NCI-H2081 (cell line): ENCODE measurements at regions not wholly inside any gene's neighbourhood (a gene's known extent, or its start where the extent isn't known, plus 50 kb on each side); places are given as distances from the start of the nearest gene placed in this dataset.

Experiments
- DNase-seq, 2 experiments: peaks; one replicate each; lab custom pipeline; 2025; lab: John Stamatoyannopoulos, UW

- no peak for DNase-seq
These were observed 365.2 kb downstream of the GADD45G start for GRCh38 chr9:89969881-89970639.

DNA sequence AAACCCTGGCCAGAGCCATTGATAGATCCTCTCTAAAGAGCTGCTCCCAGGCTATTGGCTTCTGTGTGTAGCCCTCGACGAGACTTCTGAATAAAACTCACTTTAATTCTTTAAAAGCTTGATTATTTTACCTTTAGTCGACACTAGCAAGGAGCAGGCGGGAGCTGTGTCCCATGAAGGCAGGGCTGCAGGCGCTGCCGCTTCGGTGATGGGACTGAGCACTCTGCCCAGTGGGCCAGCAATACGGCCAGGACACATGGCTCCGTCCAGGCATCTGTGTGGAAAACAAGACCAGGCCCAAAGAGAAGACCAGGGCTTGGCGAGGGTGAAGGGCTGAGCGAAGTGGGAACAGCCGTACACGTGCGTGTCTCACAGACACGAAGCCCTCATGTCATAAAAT, 365.9 kb downstream of the GADD45G start:
- DNase-seq, result no peak

- no peak for DNase-seq
These were observed 367.7 kb downstream of the GADD45G start for GRCh38 chr9:89972535-89972934.

GRCh38 chr9:89974582-89974981, 369.8 kb downstream of the GADD45G start:
- no peak for DNase-seq

- DNase-seq, result no peak
These were observed 370.2 kb downstream of the GADD45G start for GRCh38 chr9:89975024-89975423.

DNA sequence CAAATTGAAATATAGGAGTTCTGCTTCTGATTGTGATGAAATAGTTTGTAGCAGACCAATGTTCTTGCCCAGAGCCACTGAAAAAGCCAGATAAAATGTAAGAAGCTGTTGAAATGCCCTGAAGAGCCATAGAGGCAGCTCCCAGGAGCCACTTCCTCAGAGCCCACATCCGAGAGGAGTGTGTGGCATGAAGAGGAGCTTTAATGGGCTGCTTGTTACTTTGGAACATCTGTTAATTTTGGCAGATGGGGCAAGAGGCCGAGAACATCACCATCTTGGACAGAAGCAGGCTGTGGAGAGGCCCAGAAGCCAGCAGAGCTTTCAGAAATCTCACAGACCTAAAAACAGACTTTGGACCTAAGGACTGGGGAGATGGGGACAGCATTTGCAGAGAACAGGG, 370.8 kb downstream of the GADD45G start:
- DNase-seq, result no peak

- peak in 1 of 2 experiments; percentile 25 for DNase-seq
These were observed 373.4 kb downstream of the GADD45G start for GRCh38 chr9:89978185-89978584.

DNA sequence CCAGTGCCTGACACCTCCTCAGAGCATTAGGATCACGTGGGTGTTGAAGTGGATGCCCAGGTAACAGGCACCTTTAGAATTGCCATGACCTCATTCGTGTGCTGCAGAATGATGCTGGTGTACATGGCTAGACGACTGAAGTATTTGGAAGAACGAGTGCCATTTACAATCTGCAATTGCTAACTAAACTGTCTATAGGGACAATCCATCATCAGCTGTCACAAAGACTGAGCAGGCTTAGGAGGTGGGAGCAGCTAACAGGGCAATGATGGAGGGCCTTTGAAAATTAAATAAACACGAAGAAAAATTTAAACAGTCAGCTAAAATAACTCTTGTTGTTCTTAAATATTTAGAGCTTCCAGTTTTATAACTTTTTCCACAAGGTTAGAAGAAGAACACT, 375.8 kb downstream of the GADD45G start:
- no peak for DNase-seq

DNA sequence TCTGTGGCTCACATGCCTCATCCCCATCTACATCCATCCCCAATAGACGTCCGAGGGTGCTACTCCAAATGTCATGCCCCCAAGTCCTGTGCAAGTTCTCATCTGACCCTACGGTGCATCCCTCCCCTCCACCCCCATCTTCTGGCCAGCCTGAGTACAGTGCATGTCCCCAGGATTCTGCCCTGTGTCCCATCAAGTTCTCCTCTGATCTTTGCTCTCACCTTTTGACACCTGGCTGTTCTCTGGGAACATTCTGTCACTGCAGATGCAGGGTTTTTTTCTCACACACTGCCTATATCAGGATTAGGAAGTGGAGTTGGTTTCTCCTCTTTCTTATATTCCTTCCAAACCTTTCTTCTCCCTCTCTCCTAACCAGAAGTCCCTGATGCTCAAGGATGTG, 377.2 kb downstream of the GADD45G start:
- DNase-seq, result no peak

GRCh38 chr9:89983411-89983810, 378.6 kb downstream of the GADD45G start:
- DNase-seq, result no peak

DNA sequence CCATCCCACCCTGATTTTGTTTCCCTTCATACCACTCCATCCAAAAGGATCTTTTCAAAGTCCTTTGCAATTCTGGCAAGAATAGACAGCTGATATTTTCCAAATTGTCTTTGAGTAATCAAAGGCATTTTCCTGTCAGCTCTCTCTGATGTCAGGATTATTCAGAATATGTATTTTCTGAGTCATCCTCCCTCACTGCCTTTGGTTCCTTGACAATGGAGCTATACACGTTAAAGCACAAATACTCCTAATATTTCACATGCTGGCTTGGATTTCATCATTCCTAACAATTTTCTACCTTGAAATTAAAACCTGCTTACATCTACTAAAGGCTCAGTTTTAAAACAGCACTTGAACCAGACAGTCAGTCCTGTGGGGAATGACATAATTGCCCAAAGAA, 379.4 kb downstream of the GADD45G start:
- DNase-seq, result no peak

- no peak for DNase-seq
These were observed 380.3 kb downstream of the GADD45G start for GRCh38 chr9:89985068-89985467.

DNA sequence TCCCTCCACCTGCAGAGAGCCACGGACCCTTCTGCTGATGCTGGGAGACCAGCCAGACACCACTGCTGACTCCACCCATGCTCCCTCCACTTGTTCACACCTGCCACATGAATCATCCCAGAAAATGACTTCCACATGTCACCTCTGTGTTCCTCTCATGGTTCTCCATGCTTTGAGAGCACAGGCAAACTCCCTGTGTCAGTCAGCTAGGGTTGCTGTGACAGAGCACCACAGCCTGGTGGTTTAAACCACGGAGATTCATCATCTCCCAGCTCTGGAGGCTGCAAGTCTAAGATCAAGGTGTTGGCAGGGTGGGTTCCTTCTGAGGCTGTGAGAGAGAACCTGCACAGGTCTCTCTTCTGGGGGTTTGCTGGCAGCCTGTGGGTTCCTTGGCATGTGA, 381.4 kb downstream of the GADD45G start:
- no peak for DNase-seq

DNA sequence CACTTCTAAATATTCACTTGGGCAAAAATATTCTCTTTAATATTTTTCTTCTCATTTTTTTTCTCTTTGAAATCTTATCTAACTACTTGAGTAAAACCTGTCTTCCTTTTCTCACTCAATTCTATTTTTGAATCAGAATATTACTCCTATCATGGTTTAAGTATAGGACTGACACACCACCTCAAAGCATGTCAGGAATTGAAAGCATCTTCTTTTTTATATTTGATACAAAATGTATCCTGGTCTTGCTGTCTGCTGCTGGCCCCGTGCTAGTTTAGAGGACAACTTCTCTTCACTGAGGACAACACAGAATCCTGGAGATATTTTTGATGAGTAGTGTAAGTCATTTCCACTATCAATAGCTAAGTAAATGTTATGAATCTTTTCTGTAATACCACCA, 383.6 kb downstream of the GADD45G start:
- no peak for DNase-seq

DNA sequence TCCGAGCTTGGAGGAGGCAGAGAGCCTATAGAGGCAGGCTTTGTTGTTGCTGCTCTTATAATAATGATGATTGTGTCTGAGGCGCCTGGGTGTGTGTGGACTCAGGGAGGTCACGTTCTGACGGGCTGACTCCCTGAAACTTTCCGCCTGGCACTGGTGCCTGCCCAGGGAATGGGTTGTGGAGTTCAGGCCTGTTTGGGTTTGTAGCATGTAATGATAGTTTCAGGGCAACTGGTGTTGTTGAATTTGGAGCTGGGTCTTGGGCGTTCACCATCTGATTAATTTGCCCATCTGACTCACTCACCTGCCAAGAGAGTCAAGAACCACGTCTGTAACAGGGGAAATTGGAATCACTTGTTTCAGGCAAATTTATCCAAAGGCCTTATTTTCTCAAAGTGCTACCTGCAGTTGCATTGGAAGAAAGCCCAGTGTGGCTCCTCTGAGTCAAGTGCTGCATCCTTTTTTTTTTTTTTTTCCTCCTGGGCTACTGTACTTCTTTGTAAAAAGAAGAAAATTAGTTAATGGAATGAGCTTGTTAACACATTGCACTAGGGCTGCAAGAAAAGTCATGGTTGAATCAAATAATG, 386.5 kb downstream of the GADD45G start:
- DNase-seq, result peak; percentile 35 to 72

GRCh38 chr9:89992326-89993198, 387.8 kb downstream of the GADD45G start:
- no peak for DNase-seq

DNA sequence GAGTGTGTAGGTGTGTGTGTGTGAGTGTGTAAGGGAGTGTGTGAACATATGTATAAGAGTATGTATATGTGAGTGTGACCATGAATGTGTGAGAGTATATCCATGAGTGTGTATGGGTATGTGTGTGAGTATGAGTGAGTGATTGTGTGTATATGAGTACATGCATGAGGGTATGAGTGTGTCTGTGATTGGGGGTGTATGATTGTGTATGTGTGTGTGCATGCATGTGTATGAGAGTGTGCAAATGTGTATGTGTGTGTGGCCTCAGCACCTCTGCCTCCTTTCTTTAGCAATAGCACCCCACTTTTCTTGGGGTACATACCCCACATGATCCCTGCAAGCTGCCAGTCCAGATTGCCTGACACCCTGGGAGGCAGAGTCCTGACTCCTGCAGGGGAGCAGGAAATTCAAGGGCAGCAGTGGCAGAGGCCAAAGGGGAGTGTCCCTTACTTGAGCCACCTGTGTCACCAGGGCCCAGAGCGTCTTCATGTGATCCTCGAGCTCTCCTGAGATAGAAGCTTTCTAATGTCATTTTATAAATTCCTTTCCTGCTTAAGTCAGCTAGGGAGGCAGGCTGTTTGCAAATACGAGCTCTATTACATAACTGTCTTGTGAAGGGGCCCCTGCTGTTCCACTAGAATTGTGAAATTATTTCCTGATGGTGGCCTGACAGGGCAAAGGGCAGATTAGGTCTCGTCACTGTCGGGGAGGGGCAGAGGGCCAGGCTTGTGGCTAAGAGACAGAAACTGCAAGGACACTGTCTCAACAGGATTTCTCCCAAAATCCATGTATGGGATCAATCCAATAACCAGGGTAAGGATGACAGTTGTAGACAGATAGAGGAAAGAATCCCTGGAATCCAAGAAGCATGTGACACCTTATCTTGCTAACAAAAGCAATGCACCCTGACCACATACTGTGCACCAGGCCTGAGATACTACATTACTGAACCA, 389.1 kb downstream of the GADD45G start:
- no peak for DNase-seq

GRCh38 chr9:89994988-89995613, 390.3 kb downstream of the GADD45G start:
- DNase-seq, result no peak

GRCh38 chr9:89996116-89996515, 391.3 kb downstream of the GADD45G start:
- no peak for DNase-seq

DNA sequence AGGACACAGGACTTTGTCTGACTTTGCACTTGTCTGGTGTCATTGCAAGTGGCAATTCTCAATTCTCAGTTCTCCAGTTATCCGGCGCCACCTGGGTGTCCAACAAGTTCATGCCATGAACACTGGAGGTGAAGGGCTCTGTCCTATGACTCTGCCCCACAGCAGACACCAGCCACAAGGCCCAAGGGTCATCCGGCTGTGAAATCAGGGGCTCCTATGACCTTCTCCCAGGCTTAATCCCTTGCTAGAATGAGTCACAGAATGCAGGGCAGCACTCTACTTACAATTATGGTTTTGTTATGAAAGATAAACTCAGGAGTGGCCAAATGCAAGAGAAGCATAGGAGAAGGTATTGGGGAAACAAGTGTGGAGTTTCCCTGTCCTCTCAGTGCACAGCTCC, 392.0 kb downstream of the GADD45G start:
- no peak for DNase-seq

DNA sequence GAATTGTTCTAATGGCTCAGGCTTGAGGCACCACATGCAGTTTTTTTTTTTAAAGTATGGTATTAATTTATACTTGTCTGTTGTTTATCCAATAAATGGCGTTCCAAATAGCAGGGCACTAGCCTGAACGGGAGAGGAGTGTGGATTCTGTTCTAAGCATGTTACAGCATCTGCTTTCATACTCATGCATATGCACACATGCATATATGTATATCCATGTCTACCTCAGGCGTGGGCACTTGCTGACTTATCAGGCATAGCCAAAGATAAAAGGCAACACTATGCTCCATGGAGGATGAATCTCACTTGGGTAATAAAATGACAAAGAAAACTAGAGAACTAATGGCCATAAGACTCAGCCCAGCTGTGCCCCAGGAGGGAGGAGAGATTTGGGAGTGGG, 393.8 kb downstream of the GADD45G start:
- no peak for DNase-seq
